Osteoblast (primary cell): ENCODE measurements at regions not wholly inside any gene's neighbourhood (a gene's known extent, or its start where the extent isn't known, plus 50 kb on each side); places are given as distances from the start of the nearest gene placed in this dataset.

Experiments used
- DNase-seq: peaks from one replicate; pipeline ENCODE4 v3.0.0; 2011; ENCODE audit warnings: low spot score, mixed read lengths; ENCODE audit not compliant: insufficient read length; ENCODE audit errors: missing footprints
- H2AFZ ChIP-seq: 2 replicates; pipeline ENCODE4 v1.6.0; 2011; ENCODE audit warnings: mild to moderate bottlenecking, low read length
- H3K27ac ChIP-seq: 2 replicates; pipeline ENCODE4 v1.5.1; 2011; ENCODE audit warnings: mild to moderate bottlenecking, low read depth, low read length, moderate library complexity
- H3K27me3 ChIP-seq: 2 replicates; pipeline ENCODE4 v1.6.0; 2012; ENCODE audit warnings: mild to moderate bottlenecking, control low read depth, inconsistent platforms, low read length, moderate library complexity; ENCODE audit not compliant: insufficient read depth
- H3K36me3 ChIP-seq: 2 replicates; pipeline ENCODE4 v1.5.1; 2011; ENCODE audit warnings: mild to moderate bottlenecking, low read length, control low read depth, moderate library complexity; ENCODE audit not compliant: insufficient read depth
- H3K4me1 ChIP-seq: 2 replicates; pipeline ENCODE4 v1.5.1; 2011; ENCODE audit warnings: mild to moderate bottlenecking, low read length, control low read depth, moderate library complexity; ENCODE audit not compliant: insufficient read depth
- H3K4me2 ChIP-seq: 2 replicates; pipeline ENCODE4 v1.6.0; 2011; ENCODE audit warnings: mild to moderate bottlenecking, low read length; ENCODE audit not compliant: insufficient read depth
- H3K4me3 ChIP-seq: fragments of 200-600 bp; sonication (generic); 3 replicates; pipeline ENCODE4 v1.5.1; 2012; ENCODE audit warnings: mild to moderate bottlenecking, low read length, inconsistent platforms; ENCODE audit not compliant: insufficient read depth
- H3K79me2 ChIP-seq: 2 replicates; pipeline ENCODE4 v1.6.0; 2012; ENCODE audit warnings: mild to moderate bottlenecking, low read length, control low read depth, inconsistent platforms; ENCODE audit not compliant: insufficient read depth
- H3K9me3 ChIP-seq: 2 replicates; pipeline ENCODE4 v1.5.1; 2011; ENCODE audit warnings: low read depth, low read length, control low read depth
- H4K20me1 ChIP-seq: 2 replicates; pipeline ENCODE4 v1.6.0; 2012; ENCODE audit warnings: mild to moderate bottlenecking, low read length, control low read depth; ENCODE audit not compliant: insufficient read depth
- CTCF ChIP-seq: IDR thresholded peaks from 2 replicates; pipeline ENCODE4 v1.5.1; 2011; ENCODE audit warnings: mild to moderate bottlenecking, low read depth, low read length, moderate library complexity; ENCODE audit errors: extremely low read depth

DNA sequence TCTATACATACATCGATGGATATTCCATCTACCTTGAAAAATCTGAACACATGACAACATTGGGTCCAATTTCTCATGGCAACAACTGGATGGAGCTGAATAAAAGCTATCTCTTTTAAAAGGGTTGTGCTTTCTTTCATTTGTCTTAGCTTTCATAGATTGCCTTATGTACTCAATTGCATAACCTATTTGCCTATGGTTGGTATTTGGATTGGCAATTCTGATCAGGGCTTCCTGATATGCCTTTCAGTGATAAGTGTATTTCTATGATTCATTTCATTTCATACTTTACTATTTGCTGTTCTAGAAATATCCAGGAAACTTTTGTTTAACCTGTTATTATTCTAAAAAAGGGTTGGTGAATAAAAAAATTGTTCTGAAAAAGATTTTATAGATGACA lies 509.9 kb downstream of the GRXCR1 start:
- TF ChIP-seq CTCF = no peak
- DNase-seq = no peak
- no peaks in the 10 kb centered on the region for H3K9me3 ChIP-seq
- H3K27me3 ChIP-seq = no peaks in the 10 kb centered on the region
- no peak overlapping the region for H3K4me2 ChIP-seq
- H3K4me1 ChIP-seq = no peaks in the 10 kb centered on the region
- H3K27ac ChIP-seq = no peak overlapping the region
- no peak overlapping the region for H2AFZ ChIP-seq
- H3K36me3 ChIP-seq = no peaks in the 10 kb centered on the region
- no peaks in the 10 kb centered on the region for H4K20me1 ChIP-seq
- no peaks in the 10 kb centered on the region for H3K79me2 ChIP-seq
- no peak overlapping the region for H3K4me3 ChIP-seq

- Histone ChIP-seq H3K4me3 (no peak overlapping the region), H3K9me3 (no peaks in the 10 kb centered on the region)
Measured at GRCh38 chr4:43410636-43411035, 518.1 kb downstream of the GRXCR1 start.

GRCh38 chr4:43411226-43411625 lies 518.7 kb downstream of the GRXCR1 start:
- Histone ChIP-seq H4K20me1 (no peaks in the 10 kb centered on the region), H3K27ac (no peak overlapping the region), H3K4me2 (no peak overlapping the region), H3K4me3 (no peak overlapping the region), H3K36me3 (no peaks in the 10 kb centered on the region), H3K4me1 (no peaks in the 10 kb centered on the region), H2AFZ (no peak overlapping the region), H3K9me3 (no peaks in the 10 kb centered on the region), H3K79me2 (no peaks in the 10 kb centered on the region), H3K27me3 (no peaks in the 10 kb centered on the region)
- no peak for DNase-seq
- no peak for TF ChIP-seq CTCF

More at GRCh38 chr4:43410636-43411035, 518.1 kb downstream of the GRXCR1 start:
- Histone ChIP-seq H3K27me3 (no peaks in the 10 kb centered on the region), H3K4me2 (no peak overlapping the region), H3K4me1 (no peaks in the 10 kb centered on the region), H3K79me2 (no peaks in the 10 kb centered on the region), H4K20me1 (no peaks in the 10 kb centered on the region), H3K27ac (no peak overlapping the region), H3K36me3 (no peaks in the 10 kb centered on the region), H2AFZ (no peak overlapping the region)
- DNase-seq = no peak
- TF ChIP-seq CTCF = no peak

- H3K36me3 ChIP-seq = no peaks in the 10 kb centered on the region
- H3K4me1 ChIP-seq = no peaks in the 10 kb centered on the region
- H3K27ac ChIP-seq = no peak overlapping the region
- peaks cover 2% of the 10 kb centered on the region for H3K9me3 ChIP-seq
- no peak for TF ChIP-seq CTCF
- H3K4me3 ChIP-seq = no peak overlapping the region
- no peaks in the 10 kb centered on the region for H3K79me2 ChIP-seq
- DNase-seq = no peak
- no peak overlapping the region for H2AFZ ChIP-seq
- no peaks in the 10 kb centered on the region for H4K20me1 ChIP-seq
- H3K27me3 ChIP-seq = no peaks in the 10 kb centered on the region
- H3K4me2 ChIP-seq = no peak overlapping the region
Measured at GRCh38 chr4:43423276-43423675, 530.8 kb downstream of the GRXCR1 start.
